GM12872 (cell line): ENCODE measurements at regions not wholly inside any gene's neighbourhood (a gene's known extent, or its start where the extent isn't known, plus 50 kb on each side); places are given as distances from the start of the nearest gene placed in this dataset.
A peak's percentile ranks its signal among the peaks of the same experiment; 100 is the strongest.

Source experiments
- TF ChIP-seq, protein P1 (sequence below): IDR thresholded peaks from 3 replicates; pipeline ENCODE4 v1.5.1; 2011; ENCODE audit warnings: low read depth, mild to moderate bottlenecking, low read length, moderate library complexity; ENCODE audit not compliant: insufficient read depth

DNA sequence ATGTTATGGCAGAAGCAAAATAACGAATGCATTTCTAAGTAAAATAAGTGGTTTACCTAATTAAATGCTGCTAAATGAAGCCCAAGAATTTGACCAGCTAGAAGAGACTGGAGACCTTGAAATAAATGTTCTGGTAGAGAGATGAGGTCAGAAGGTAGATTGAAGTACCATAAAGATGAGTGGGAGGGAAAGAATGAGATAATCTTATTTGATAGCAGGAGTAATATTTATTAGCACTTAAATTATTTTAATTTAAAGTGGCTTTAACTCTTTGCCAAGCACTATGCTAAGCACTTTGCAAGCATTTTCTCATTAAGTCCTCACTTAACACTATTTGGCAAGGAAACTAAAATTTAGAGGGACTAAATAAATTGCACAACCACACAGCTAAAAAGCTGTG is 314.9 kb upstream of the CCDC54 start:
- TF ChIP-seq, protein P1, sequence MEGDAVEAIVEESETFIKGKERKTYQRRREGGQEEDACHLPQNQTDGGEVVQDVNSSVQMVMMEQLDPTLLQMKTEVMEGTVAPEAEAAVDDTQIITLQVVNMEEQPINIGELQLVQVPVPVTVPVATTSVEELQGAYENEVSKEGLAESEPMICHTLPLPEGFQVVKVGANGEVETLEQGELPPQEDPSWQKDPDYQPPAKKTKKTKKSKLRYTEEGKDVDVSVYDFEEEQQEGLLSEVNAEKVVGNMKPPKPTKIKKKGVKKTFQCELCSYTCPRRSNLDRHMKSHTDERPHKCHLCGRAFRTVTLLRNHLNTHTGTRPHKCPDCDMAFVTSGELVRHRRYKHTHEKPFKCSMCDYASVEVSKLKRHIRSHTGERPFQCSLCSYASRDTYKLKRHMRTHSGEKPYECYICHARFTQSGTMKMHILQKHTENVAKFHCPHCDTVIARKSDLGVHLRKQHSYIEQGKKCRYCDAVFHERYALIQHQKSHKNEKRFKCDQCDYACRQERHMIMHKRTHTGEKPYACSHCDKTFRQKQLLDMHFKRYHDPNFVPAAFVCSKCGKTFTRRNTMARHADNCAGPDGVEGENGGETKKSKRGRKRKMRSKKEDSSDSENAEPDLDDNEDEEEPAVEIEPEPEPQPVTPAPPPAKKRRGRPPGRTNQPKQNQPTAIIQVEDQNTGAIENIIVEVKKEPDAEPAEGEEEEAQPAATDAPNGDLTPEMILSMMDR = no peak

DNA sequence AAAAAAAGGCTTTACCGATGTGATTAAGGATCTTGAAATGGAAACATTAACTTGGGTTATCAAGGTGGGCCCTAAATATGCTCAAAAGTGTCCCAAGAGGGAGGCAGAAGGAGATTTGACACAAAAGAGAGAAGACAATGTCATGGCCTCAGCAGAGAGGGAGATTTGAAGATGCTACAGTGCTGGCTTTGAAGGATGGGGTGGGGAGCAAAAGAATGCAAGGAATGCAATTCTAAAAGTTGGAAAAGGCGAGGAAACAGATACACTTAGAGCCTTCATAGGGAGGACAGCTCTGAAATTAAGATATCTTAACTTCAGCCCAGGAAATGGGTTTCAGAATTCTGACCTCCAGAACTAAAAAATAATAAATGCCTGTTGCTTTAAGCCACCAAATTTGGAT is 314.5 kb upstream of the CCDC54 start:
- TF ChIP-seq, protein P1 = no peak

DNA sequence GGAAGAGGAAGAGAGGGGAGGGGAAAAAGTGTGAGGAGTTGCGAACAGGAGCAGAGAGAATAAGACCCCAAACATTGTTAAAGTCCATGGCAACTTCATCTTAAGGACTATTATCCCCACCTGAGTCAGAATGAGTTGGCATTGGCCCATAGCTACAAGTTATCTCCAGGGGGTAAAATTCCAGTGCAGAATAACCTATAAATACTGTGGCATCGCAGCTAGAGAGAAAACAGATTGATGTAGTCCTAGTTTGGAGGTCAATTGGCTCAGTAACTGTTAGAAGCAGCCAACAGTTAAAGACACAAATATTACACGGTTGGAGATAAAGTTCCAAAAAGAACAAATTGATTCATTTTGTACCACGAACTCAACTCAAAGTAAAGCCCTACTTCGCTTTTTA is 313.9 kb upstream of the CCDC54 start:
- TF ChIP-seq, protein P1 = no peak

DNA sequence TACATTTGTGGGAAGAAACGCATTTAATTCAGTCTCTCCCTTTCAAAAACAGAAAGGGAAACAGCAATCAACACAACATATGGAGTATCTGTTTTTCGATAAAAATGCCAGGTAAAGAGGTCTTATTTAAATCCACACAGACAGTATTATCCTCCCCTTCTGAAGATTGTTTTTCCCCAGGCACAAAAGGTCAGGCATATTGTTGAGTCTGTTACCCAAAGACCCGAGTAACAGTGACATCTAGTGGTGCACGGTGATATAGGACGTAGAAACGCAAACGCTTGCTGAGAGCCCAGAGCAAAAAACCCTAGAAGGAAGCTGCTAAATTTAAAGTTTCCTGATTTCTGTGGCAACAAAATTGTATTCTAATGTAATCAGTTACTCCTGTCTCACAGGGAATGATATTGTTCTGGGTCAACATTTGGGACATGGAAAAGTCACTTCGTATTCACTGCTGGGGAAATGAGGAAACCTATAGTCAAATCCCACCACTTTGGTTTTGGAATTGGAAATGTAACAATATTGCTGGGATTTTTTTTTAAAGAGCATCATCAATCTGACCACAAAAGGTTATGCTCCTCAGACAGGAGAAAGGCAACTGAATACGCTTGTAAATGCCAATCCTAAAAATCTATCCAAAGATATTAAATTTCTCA is 312.7 kb upstream of the CCDC54 start:
- TF ChIP-seq, protein P1 = peak; percentile 83

DNA sequence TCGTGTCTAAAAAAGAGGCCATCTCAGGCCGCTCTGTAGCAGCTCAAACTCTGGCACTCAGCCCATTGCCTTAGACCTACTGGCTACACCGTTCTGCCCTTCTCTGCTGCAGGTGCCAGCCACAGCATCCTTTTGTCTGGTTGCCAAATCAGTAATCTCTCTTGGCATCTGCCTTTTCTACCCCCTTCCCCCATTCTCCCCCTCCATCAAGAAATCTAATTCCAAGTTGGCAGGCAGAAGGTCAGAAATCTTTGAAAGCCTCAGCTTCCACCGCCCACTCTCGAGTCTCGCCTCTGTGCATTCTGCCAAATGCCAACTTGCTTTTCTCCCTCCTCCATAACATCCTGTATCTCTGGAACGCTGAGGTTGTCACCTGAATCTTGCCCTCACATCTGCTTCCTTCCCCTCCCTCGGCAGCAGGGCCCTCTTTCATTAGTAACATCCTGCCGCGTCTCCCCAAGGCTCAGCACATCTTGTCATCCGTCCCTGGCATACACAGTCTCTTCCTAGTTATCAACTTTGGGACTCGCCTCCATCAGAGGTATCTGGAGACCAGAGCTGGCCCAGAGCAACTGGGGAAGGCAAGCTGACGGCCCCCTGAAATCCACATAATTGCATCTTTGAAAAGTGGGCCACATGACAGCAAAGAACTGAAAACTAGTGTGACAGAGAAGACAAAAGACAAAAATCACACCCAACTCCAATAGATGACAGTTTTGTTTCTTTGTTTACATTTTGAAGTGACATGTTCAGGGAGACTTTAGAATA is 312.0 kb upstream of the CCDC54 start:
- TF ChIP-seq, protein P1 = no peak

DNA sequence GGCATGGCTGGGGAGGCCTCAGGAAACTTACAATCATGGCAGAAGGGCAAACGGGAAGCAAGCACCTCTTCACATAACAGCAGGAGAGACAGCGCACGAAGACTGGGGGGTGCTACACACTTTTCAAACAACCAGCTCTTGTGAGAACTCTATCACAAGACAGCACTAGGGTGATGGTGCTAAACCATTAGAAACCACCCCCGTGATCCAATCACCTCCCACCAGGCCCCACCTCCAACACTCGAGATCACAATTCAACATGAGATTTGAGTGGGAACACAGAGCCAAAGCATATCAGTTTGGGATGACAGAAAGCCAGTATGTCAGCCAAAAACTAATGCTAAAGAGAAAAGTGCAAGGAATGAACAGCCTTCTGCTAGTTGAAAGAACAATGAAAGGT is 309.8 kb upstream of the CCDC54 start:
- TF ChIP-seq, protein P1 = no peak

DNA sequence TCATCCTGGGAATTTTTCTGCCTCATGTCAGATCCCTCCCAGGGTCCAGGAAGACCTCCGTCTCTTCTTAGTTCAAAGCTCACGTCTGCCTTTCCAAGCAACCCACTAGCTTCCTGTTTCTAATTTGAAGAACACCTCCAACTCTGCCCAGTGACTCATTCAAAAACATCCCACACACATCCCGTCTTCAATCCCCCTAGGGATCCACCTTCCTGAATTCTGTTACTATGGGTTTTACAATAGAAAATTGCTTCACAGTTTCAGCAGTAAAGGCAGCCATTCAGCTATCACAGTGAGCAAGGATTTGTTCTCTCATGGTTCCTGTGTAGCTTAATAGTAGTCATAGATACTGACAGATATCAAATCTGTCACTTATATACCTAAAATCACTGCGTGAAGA is 308.3 kb upstream of the CCDC54 start:
- TF ChIP-seq, protein P1 = no peak
